Omental fat pad (tissue), 3 donors: ENCODE measurements at regions not wholly inside any gene's neighbourhood (a gene's known extent, or its start where the extent isn't known, plus 50 kb on each side); places are given as distances from the start of the nearest gene placed in this dataset.
A peak's percentile ranks its signal among the peaks of the same experiment; 100 is the strongest.
"Not testable (repeated sequence)": the region's sequence is repeated elsewhere in the genome, so short reads cannot be mapped to it uniquely, and the experiment has no call there.

Source experiments
- ATAC-seq: fragments of 150-250 bp; one replicate; pipeline ENCODE4 v1.9.1; 2016; ENCODE audit warnings: mild to moderate bottlenecking, moderate library complexity; ENCODE audit not compliant: low FRiP score
- DNase-seq: peaks from one replicate; pipeline ENCODE4 v3.0.0-alpha.2; 2019; ENCODE audit warnings: low spot score
- TF ChIP-seq, protein P1 (sequence below), 3 donors: fragments of 450-650 bp; IDR thresholded peaks; one replicate each; pipeline ENCODE4 v1.5.1; 2016 to 2017; ENCODE audit warnings: antibody characterized with exemption in 3 of 3, mild to moderate bottlenecking in 3 of 3, moderate library complexity in 2 of 3

DNA sequence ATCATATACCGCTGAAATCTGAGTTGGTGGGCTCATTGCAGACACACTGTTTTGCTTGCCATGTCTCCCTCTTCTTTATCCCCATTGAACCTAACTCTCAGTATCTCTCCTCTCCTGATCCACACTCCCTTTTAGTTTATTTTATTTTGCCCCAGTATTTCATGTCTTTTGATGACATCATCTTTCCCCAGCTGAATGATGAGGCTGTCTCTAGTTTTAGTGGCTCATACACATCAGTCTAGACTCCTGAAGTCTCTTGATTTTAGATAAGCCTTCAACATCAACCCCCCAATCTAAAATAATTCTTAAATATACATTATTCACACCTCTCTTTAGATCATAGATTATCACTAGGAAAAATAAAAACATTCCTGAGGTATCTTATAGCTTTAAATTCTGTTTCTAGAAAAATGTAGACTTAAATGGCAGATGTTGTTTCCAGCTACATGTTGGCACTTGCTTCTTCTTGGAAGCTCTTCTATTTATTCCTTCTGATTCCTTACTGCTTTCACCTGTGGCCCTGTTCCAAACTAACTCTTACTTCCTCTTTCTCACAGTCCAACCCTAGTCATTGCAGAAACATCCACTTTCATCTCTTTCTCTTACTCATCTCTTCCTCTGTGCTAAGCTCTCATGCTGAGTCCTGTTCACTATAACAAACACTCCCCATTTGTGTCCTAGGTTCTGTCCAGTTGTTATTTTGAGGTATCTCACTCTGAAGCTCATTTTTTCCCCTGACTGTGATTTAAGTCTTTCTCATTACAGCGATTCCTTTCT lies 191.9 kb upstream of the SLC35B3 start:
- ATAC-seq, result peak; percentile 73
- TF ChIP-seq, protein P1, sequence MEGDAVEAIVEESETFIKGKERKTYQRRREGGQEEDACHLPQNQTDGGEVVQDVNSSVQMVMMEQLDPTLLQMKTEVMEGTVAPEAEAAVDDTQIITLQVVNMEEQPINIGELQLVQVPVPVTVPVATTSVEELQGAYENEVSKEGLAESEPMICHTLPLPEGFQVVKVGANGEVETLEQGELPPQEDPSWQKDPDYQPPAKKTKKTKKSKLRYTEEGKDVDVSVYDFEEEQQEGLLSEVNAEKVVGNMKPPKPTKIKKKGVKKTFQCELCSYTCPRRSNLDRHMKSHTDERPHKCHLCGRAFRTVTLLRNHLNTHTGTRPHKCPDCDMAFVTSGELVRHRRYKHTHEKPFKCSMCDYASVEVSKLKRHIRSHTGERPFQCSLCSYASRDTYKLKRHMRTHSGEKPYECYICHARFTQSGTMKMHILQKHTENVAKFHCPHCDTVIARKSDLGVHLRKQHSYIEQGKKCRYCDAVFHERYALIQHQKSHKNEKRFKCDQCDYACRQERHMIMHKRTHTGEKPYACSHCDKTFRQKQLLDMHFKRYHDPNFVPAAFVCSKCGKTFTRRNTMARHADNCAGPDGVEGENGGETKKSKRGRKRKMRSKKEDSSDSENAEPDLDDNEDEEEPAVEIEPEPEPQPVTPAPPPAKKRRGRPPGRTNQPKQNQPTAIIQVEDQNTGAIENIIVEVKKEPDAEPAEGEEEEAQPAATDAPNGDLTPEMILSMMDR (IDR thresholded peaks at IDR 0.05), result no peak
- no peak for DNase-seq

DNA sequence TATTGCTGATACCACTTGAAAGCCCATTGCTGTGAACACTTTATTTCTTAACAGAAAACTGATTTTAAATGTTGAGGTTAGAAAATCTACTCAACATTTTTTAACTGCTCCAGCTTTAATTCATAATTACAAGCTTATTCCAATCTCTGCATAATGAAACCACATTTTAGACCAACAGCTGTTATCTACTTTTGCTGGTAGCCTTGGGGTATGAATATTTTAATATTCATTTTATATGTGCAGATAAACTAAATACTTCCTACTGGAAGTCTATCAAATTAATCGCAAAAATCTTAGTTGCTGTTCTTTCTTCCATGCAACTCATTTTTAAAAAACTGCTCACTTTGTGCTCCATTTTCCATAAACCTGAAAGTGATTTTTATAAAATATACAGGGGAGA lies 189.3 kb upstream of the SLC35B3 start:
- no peak for DNase-seq
- ATAC-seq, result no peak
- TF ChIP-seq, protein P1 (IDR thresholded peaks at IDR 0.05), result no peak

DNA sequence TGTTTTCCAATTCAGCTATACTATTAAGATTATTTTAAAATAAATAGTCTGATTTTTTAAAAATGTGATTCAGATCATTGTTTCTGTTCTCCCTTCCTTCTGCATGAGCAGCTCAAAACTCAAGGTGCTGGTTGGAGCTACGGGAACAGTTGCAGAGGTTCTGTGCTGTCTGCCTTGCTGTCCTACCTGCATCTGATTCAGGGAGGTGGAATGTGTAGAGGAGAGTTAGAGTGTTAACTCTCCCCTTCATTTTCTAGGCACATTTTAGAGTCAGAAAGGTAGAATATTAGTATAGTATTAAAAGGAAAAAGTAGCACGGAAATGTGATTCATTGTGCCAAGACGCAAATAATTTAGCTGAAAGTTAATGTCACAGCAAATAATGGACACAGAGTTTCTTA lies 188.1 kb upstream of the SLC35B3 start:
- no peak for ATAC-seq
- DNase-seq, result no peak
- TF ChIP-seq, protein P1 (IDR thresholded peaks at IDR 0.05), result no peak

DNA sequence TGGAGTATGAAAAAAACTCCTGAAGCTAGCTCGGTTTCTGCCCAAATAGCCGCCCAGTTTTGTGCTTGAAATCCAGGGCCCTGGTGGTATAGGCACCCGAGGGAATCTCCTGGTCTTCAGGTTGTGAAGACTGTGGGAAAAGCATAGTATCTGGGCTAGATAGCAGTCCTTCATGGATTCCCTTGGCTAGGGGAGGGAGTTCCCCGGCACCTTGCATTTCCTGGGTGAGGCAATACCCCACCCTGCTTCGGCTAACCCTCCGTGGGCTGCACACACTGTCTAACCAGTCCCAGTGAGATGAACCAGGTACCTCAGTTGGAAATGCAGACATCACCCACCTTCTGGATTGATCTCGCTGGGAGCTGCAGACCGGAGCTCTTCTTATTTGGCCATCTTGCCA lies 184.5 kb upstream of the SLC35B3 start:
- ATAC-seq (no peak), DNase-seq (no peak)
- TF ChIP-seq, protein P1 (IDR thresholded peaks at IDR 0.05), result no peak

DNA sequence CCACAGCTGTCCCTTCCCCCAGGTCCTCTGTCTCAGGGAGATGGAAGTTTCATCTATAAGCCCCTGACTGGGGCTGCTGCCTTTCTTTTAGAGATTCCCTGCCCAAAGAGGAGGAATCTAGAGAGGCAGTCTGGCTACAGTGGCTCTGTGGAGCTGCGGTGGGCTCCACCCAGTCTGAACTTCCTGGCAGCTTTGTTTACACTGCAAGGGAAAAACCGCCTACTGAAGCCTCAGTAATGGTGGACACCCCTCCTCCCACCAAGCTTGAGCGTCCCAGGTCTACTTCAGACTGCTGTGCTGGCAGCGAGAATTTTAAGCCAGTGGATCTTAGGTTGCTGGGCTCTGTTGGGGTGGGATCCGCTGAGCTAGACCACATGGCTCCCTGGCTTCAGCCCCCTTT lies 184.1 kb upstream of the SLC35B3 start:
- DNase-seq, ATAC-seq: not testable (repeated sequence)

DNA sequence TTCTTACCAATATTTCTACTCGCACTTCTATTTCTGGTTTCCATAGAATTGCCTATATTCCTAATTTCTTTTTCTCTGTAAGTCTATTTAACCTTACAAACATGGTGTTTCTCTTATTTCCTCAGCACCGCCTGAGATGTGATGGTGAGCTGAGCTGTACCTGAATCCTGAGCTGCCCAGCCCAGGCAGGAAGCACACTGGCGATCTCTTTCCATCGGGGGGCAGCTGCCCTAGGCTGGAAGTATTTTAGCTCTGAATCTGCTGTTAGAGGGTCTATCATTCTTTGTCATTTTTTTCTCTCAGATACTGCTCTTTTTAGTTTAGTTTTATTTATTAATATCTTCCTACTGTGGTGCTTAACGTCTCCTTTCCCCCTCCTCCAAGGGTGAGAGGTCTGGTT lies 173.4 kb upstream of the SLC35B3 start:
- no peak for DNase-seq
- TF ChIP-seq, protein P1 (IDR thresholded peaks at IDR 0.05), result no peak
- no peak for ATAC-seq

DNA sequence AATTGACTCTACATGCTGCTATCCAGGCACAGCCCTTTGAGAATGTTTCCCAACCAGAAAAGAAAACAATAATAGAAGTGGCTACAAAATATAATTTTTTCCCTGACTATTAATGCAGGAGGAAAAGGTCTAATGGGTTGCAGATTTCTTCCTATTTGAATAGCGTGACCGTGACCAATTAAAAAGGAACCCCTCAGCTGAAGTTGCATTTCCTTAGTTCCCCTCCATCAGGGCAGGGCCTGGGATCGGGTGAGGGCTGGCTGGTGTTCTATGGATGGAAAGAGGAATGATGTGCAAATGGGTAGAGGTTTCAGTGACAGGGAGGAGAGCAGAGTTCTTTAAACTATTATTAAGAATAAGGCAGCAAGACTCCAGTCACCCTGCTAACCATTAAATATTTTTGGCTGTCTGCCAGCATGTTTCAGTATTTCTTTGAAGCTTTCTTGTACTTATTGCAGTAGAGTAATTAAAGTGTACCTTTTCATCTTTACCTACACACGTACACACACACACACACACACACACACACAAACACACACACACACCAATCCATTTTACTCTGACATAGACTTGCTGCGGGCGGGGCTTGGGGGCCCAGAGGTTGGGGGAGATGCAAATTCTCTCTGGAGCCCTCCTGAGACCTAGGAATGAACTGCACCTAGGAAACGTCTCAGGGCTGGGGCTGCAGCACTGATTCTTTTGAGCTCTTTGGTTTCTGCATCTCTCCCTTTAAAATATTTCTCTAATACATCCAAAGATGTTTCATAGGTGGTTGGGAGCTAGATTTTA lies 154.8 kb upstream of the SLC35B3 start:
- ATAC-seq, result no peak
- DNase-seq, result no peak
- TF ChIP-seq, protein P1 (IDR thresholded peaks at IDR 0.05), result no peak
